Limb (tissue), 2 donors: ENCODE measurements at regions not wholly inside any gene's neighbourhood (a gene's known extent, or its start where the extent isn't known, plus 50 kb on each side); places are given as distances from the start of the nearest gene placed in this dataset.
"Not testable (repeated sequence)": the region's sequence is repeated elsewhere in the genome, so short reads cannot be mapped to it uniquely, and the experiment has no call there.

Source experiments
- DNase-seq, 2 donors: peaks; one replicate each; pipeline ENCODE4 v3.0.0-alpha.2; 2016; ENCODE audit errors: extremely low spot score in 2 of 2

GRCh38 chr1:217138799-217139466, 415.7 kb upstream of the ESRRG start:
- DNase-seq, result peak in 1 of 2 donors; percentile 38

- DNase-seq, result peak in 1 of 2 donors; percentile 43
Measured at GRCh38 chr1:217138173-217138765, 415.0 kb upstream of the ESRRG start.

- peak in 1 of 2 donors; percentile 34 for DNase-seq
Measured at GRCh38 chr1:217137210-217137881, 414.1 kb upstream of the ESRRG start.

GRCh38 chr1:217136895-217137205, 413.6 kb upstream of the ESRRG start:
- peak in 1 of 2 donors; percentile 30 for DNase-seq

GRCh38 chr1:217135987-217136894, 413.0 kb upstream of the ESRRG start:
- peak in 1 of 2 donors; percentile 29 for DNase-seq

GRCh38 chr1:217135569-217135915, 412.3 kb upstream of the ESRRG start:
- DNase-seq, result peak in 1 of 2 donors; percentile 64

- DNase-seq, result peak in 1 of 2 donors; percentile 56
Measured at GRCh38 chr1:217134857-217135568, 411.8 kb upstream of the ESRRG start.

GRCh38 chr1:217133958-217134856, 411.0 kb upstream of the ESRRG start:
- DNase-seq, result peak; percentile 15 to 66

GRCh38 chr1:217133092-217133491, 409.9 kb upstream of the ESRRG start:
- no peak for DNase-seq

- DNase-seq, result not testable (repeated sequence)
Measured at GRCh38 chr1:217123340-217123739, 400.1 kb upstream of the ESRRG start.

- no peak for DNase-seq
Measured at GRCh38 chr1:217117973-217118465, 394.8 kb upstream of the ESRRG start.

- no peak for DNase-seq
Measured at GRCh38 chr1:217115404-217116380, 392.5 kb upstream of the ESRRG start.

- no peak for DNase-seq
Measured at GRCh38 chr1:217109928-217110327, 386.7 kb upstream of the ESRRG start.

- DNase-seq, result no peak
Measured at GRCh38 chr1:217106231-217106901, 383.1 kb upstream of the ESRRG start.

- no peak for DNase-seq
Measured at GRCh38 chr1:217105437-217105836, 382.2 kb upstream of the ESRRG start.

- no peak for DNase-seq
Measured at GRCh38 chr1:217097819-217098218, 374.6 kb upstream of the ESRRG start.

- DNase-seq, result no peak
Measured at GRCh38 chr1:217096200-217096599, 373.0 kb upstream of the ESRRG start.

- DNase-seq, result no peak
Measured at GRCh38 chr1:217095050-217095622, 371.9 kb upstream of the ESRRG start.
